ENCODE measurements at regions not wholly inside any gene's neighbourhood (a gene's known extent, or its start where the extent isn't known, plus 50 kb on each side); places are given as distances from the start of the nearest gene placed in this dataset.

- TF ChIP-seq CTCF (CRISPR knock-in tag; IDR thresholded peaks at IDR 0.05) (no peak), POLR2A (IDR thresholded peaks at IDR 0.05; ENCODE audit: insufficient read depth in 1 of 2, low read depth in 2 of 2, low read length in 2 of 2) (no peak), POLR2AphosphoS2 (IDR thresholded peaks at IDR 0.05; ENCODE audit: low read depth, low read length) (no peak), CENPBD1 (CRISPR knock-in tag; IDR thresholded peaks at IDR 0.05; ENCODE audit: borderline replicate concordance, low read depth) (no peak), KLF11 (CRISPR knock-in tag; IDR thresholded peaks at IDR 0.05) (no peak), PHF5A (CRISPR knock-in tag; IDR thresholded peaks at IDR 0.05; ENCODE audit: low read depth, unreplicated experiment) (no peak), ZNF33A (CRISPR knock-in tag; IDR thresholded peaks at IDR 0.05; ENCODE audit: borderline replicate concordance) (no peak), ZNF839 (CRISPR knock-in tag; IDR thresholded peaks at IDR 0.05; ENCODE audit: borderline replicate concordance) (no peak), ZNF513 (CRISPR knock-in tag; conservative IDR thresholded peaks at IDR 0.05) (no peak)
These were observed 1865.5 kb upstream of the TENM3 start for GRCh38 chr4:180377741-180378140.

Data from HepG2 (cell line).